ENCODE measurements at regions not wholly inside any gene's neighbourhood (a gene's known extent, or its start where the extent isn't known, plus 50 kb on each side); places are given as distances from the start of the nearest gene placed in this dataset.

- CTCF ChIA-PET (ENCODE audit: low intra/inter-chr PET ratio, low total read pairs) = no interaction called here
- WGBS (ENCODE audit: low lambda C conversion rate) = 2% methylated on average over 2 of the region's 2 CpGs
- POLR2A ChIA-PET = no interaction called here
- H3K27ac ChIP-seq (ENCODE audit: extremely low read length, insufficient read depth, low read length) = no peak overlapping the region
- no peaks in the 10 kb centered on the region for H4K20me1 ChIP-seq (ENCODE audit: insufficient read depth, low read length)
- H3K79me2 ChIP-seq (ENCODE audit: insufficient read depth, low read length) = no peaks in the 10 kb centered on the region
- no TSS peak for BruUV-seq (replicated peaks)
- H3K9ac ChIP-seq (ENCODE audit: insufficient read depth, low read depth, low read length) = no peak overlapping the region
- no peaks in the 10 kb centered on the region for H3K36me3 ChIP-seq (replicated peaks in 1 of 2; ENCODE audit: control insufficient read depth in 1 of 2, insufficient read depth in 2 of 2, low read length in 2 of 2)
- peaks cover 39% of the 10 kb centered on the region for H3K9me3 ChIP-seq (ENCODE audit: low read length)
- no peak for DNase-seq (ENCODE audit: low spot score)
- no peaks in the 10 kb centered on the region for H3K27me3 ChIP-seq (ENCODE audit: control insufficient read depth in 1 of 2, insufficient read depth in 2 of 2, low read length in 2 of 2)
- no peak for ATAC-seq
- no peak overlapping the region for H2AFZ ChIP-seq (ENCODE audit: low read length)
- H3K4me1 ChIP-seq (ENCODE audit: insufficient read depth, low read length) = no peaks in the 10 kb centered on the region
- no peak overlapping the region for H3K4me3 ChIP-seq (replicated peaks in 1 of 3; ENCODE audit: insufficient read depth in 1 of 3, low read depth in 2 of 3, low read length in 3 of 3)
- intact Hi-C loops (cut with micrococcal nuclease; ENCODE audit: unreplicated experiment) = no loop called here
- FAIRE-seq = no peak
- TF ChIP-seq HNRNPL (IDR thresholded peaks at IDR 0.05; ENCODE audit: low read depth, low read length) (no peak), MYNN (CRISPR knock-in tag; IDR thresholded peaks at IDR 0.05; ENCODE audit: low read depth) (no peak), ESRRA (CRISPR knock-in tag; IDR thresholded peaks at IDR 0.05; ENCODE audit: low read depth) (no peak), CREB3 (CRISPR knock-in tag; IDR thresholded peaks at IDR 0.05) (no peak), MEIS2 (CRISPR knock-in tag; IDR thresholded peaks at IDR 0.05) (no peak)
- H3K4me2 ChIP-seq (ENCODE audit: low read depth, low read length) = no peak overlapping the region
- in situ Hi-C loops (cut with HindIII; ENCODE audit: extremely low pct_ligation_motif_present, low pct_unique_long_range_greater_than_20kb) = no loop called here
Measured at GRCh38 chr4:179552131-179552530, 2109.9 kb upstream of the AGA start.

- Histone ChIP-seq H4K20me1 (ENCODE audit: insufficient read depth, low read length) (no peaks in the 10 kb centered on the region), H3K27ac (ENCODE audit: extremely low read length, insufficient read depth, low read length) (no peak overlapping the region), H3K4me2 (ENCODE audit: low read depth, low read length) (no peak overlapping the region), H3K9me3 (ENCODE audit: low read length) (peaks cover 27% of the 10 kb centered on the region; the same call in 1 of the 2 replicates), H3K4me1 (ENCODE audit: insufficient read depth, low read length) (no peaks in the 10 kb centered on the region), H3K36me3 (replicated peaks in 1 of 2; ENCODE audit: control insufficient read depth in 1 of 2, insufficient read depth in 2 of 2, low read length in 2 of 2) (no peaks in the 10 kb centered on the region), H3K4me3 (replicated peaks in 1 of 3; ENCODE audit: insufficient read depth in 1 of 3, low read depth in 2 of 3, low read length in 3 of 3) (no peak overlapping the region), H3K9ac (ENCODE audit: insufficient read depth, low read depth, low read length) (no peak overlapping the region), H2AFZ (ENCODE audit: low read length) (no peak overlapping the region), H3K79me2 (ENCODE audit: insufficient read depth, low read length) (no peaks in the 10 kb centered on the region), H3K27me3 (ENCODE audit: control insufficient read depth in 1 of 2, insufficient read depth in 2 of 2, low read length in 2 of 2) (no peaks in the 10 kb centered on the region)
- in situ Hi-C loops (cut with HindIII; ENCODE audit: extremely low pct_ligation_motif_present, low pct_unique_long_range_greater_than_20kb) = no loop called here
- POLR2A ChIA-PET = no interaction called here
- CTCF ChIA-PET (ENCODE audit: low intra/inter-chr PET ratio, low total read pairs) = no interaction called here
- WGBS (ENCODE audit: low lambda C conversion rate) = 14% methylated on average over 2 of the region's 4 CpGs
- intact Hi-C loops (cut with micrococcal nuclease; ENCODE audit: unreplicated experiment) = no loop called here
- ATAC-seq (no peak), DNase-seq (ENCODE audit: low spot score) (no peak), FAIRE-seq (no peak)
- no TSS peak for BruUV-seq (replicated peaks)
- TF ChIP-seq ZNF746 (CRISPR knock-in tag; IDR thresholded peaks at IDR 0.05) = no peak
- TF ChIP-seq ZNF790 (CRISPR knock-in tag; IDR thresholded peaks at IDR 0.05; ENCODE audit: borderline replicate concordance) = no peak
- no peak for TF ChIP-seq RFX1 (IDR thresholded peaks at IDR 0.05)
- no peak for TF ChIP-seq ZNF24 (IDR thresholded peaks at IDR 0.05)
- TF ChIP-seq ZNF772 (CRISPR knock-in tag; IDR thresholded peaks at IDR 0.05) = no peak
- no peak for TF ChIP-seq ZBTB38 (CRISPR knock-in tag; IDR thresholded peaks at IDR 0.05)
- no peak for TF ChIP-seq ZNF224 (CRISPR knock-in tag; IDR thresholded peaks at IDR 0.05)
- TF ChIP-seq SP1 (IDR thresholded peaks at IDR 0.05) = no peak
- no peak for TF ChIP-seq SP1 (CRISPR knock-in tag; IDR thresholded peaks at IDR 0.05)
- TF ChIP-seq ZNF275 (CRISPR knock-in tag; IDR thresholded peaks at IDR 0.05; ENCODE audit: borderline replicate concordance) = no peak
- no peak for TF ChIP-seq RFXAP (CRISPR knock-in tag; IDR thresholded peaks at IDR 0.05; ENCODE audit: borderline replicate concordance)
- no peak for TF ChIP-seq ELF1 (CRISPR knock-in tag; IDR thresholded peaks at IDR 0.05)
- TF ChIP-seq DNMT3B (CRISPR knock-in tag; conservative IDR thresholded peaks at IDR 0.05) = no peak
- no peak for TF ChIP-seq ZNF674 (CRISPR knock-in tag; IDR thresholded peaks at IDR 0.05; ENCODE audit: low read depth)
Measured at GRCh38 chr4:179563741-179564140, 2121.5 kb upstream of the AGA start.

All from HepG2 (cell line).